Fibroblast of skin of abdomen (primary cell): ENCODE measurements at regions not wholly inside any gene's neighbourhood (a gene's known extent, or its start where the extent isn't known, plus 50 kb on each side); places are given as distances from the start of the nearest gene placed in this dataset.

Source experiments
- DNase-seq: peaks from one replicate; pipeline ENCODE4 v3.0.0-alpha.2; 2013

DNA sequence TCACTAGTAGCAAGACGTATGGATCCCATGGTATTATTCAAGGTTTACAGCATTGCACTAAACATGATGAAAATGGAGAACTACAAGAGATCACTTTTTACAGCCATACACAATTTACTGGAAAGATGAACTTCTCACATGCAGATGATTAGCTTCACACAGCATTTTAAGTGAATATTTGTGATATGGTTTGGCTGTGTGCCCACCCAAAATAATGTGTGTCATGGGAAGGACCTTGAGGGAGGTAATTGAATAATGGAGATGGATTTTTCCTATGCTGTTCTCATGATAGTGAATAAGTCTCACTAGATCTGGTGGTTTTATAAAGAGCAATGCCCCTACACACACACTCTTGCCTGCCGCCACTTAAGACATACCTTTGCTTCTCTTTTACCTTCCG, 662.0 kb upstream of the CCDC54 start:
- DNase-seq: peak; percentile 49

DNA sequence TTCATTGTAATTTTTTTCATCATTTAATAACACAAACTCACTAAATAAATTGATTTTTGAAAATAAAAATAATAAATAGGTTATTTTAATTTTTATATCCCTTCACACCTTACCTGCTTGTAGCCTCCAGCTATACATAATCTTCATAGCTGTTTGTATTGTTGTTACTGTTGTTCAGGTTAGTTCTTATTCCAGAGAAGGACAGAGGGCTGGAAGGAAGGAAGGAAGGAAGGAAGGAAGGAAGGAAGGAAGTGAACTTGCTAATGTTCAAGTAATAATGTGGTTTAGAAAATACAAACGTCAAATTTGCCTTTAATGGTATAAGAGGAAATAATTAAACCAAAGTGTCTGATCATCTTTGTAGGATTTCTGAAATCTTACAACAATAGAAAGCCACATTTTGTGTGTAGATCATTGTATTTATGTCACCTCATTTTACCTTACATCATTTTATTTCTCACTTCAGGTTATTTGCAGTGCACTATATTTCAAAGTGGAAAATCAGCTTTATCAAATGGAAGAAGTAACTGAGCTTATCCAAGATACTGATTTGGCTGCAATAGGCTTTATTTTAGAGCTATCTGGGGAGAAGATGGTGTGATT, 660.0 kb upstream of the CCDC54 start:
- DNase-seq: no peak

DNA sequence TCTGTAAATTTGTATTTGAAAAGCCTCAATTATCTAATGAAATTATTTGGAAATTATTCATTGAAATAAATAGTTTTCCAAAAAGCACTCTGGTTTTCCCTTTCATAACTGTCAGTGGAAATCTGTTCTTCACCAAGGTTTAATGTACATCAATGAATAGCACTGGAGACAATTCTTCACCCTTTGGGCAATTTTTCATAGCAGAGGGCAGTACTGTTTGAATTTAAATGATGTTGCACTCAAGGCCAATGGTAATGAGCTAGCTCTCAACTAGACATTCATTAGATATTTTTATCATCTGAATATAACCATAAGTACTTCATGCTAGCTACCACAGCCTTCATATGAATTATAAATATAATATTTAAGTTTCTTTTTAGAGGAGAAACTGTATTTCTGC, 658.2 kb upstream of the CCDC54 start:
- DNase-seq: no peak

DNA sequence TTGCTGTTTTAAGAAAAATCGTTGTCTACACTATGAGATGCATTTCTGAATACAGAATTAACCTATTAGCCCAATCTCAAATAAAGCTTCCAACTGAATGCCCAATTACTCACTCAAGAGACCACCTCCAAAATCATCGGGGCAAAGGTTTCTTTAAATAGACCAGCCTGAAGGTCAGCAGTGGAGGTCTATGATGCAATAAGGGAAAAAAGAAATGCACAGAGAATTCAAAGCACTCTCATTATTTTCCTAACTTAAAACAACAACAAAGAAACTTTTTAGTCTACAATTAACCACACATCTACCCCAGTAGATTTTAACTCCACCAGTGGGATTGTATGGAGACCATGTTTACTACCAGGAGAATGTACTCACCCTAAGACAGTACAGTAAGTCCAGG, 657.7 kb upstream of the CCDC54 start:
- DNase-seq: no peak

DNA sequence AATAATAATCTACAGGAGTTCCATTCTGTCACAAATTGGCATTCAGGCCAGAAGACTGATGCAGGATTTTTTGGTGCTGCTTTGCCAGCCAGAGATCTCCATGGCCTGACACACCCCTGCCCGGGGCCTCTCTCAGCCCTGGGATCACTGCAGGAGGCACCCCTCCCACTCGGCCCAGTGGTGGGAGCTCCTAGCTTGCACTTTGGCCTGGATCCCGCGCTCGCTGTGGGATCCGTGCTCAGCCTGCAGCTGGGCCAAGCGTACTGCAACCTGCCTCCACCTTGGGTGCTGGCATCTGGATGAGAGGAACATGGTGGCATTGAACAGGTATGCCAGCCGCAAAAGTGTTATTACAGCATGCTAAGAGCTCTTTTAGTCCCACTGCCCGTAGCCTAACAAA, 656.7 kb upstream of the CCDC54 start:
- DNase-seq: no peak

DNA sequence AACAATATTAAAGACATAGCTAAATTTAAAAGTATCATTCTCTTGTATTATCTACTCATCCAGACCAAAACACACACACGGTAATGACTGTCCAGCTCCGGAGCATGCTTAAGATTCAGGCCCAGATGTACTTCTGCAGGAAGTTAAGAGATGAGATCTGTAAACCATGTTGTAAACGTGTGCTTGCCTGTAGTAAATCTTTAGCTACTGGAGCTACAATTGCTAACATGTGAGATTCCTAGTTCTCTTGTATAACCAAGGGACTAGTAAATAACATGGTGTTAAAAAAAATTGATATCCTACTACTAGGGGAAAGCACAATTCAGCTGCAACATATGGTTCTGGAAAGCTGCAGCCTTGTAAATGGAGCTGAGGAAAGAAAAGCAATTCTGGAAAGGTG, 651.7 kb upstream of the CCDC54 start:
- DNase-seq: peak; percentile 28

DNA sequence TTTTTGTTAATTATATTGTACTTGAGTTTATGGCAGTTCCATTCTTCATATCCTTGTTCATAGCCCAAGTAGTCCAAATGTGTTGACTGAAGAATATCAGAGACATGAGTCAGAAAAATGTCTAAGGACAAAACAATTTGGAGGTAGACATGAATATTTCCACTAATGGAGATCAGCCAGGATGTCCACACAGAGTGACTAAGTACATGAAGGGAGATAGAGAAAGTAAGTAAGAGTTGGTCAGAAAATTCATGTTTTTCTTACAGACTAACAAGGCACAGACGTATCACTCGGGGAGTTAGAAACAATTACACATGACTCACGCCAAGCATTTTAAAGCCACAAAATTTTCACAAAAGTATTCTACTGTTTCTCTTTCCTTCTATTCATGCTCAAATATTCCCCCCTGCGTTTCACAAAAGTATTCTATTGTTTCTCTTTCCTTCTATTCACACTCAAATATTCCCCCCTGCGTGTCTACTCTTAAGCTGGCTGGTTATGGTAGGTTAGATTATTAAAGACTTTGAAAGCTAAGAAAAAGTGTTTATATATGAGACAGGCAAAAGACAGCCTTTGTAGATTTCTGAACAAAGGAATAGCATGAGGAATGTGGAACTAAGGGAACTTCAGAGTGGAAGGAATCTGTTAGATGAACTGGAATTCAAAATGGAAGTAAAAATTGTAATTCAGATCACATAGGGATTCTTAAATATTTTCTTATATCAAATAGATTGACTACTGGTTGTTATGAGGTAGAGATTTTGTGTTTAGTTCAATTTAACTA, 648.7 kb upstream of the CCDC54 start:
- peak; percentile 100 for DNase-seq

DNA sequence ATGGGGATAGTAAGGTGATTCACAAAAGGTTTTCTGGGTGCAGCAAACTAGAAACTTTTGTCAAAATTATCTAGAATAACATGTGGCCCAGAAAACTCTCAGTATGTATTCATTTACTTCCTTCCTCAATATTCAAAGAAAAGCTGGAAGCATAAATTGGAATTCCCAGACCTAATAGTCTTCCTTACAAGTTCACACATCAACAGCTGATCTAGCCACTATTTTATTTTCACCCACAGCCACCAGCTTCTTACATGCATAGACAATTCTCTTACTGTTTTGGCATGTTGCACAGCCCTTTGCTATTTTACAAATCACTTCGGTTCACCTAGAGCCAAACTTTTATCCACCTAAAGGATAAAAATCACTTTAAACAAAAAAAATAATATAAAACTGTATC, 647.8 kb upstream of the CCDC54 start:
- DNase-seq: no peak

DNA sequence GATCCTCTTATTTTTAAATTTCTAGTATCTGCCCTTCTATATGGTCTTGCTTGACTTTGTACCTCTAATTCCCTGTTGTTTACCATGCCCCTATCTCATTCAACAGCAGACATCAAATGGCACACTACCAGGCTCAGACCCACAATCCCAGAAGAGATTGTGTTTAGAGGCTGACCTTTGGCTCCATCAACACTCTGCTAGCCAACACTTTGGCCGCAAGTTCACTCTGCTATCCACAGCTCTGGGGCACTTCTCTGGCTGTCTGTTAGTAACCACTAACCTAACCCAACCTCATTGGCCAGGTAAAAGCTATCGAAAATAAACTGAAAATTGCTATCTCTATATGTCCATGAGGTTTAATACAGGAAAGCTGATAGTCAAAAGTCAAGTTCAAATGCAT, 646.0 kb upstream of the CCDC54 start:
- no peak for DNase-seq

DNA sequence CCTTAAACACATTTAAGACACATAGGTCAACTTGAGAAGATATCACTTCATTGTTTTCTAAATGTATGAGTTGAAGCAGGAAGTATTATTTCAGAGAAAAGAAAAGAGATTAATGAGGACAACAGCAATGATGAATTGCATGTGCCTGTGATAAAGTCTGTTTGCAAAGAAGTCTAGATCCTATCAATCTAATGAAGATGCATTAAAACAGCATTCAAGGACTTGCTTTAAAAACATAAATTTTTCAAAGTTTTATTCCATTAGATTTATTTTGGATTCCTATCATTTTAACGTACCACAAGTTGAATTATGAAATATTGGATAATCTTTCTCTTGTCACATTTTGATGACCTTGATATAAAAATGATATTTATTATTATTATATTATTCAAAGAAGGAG, 642.5 kb upstream of the CCDC54 start:
- DNase-seq: no peak

DNA sequence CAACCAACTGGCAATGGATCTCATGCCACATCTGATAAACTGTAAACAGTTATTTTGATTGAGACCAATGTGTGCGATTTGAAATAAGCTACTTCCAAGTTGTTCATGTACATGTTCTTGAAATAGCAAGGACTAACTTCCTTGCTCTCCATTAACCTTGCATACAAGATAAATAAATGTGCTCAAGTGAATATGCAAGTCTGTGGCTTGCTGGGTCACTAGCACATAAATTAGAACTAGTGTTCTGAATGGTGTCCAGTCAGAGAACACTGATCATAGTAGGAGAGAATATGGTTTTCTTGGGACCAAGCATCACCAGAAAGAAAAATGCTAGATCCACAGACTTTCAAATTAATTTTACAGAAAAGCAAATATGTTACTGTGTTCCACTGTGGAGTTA, 640.0 kb upstream of the CCDC54 start:
- no peak for DNase-seq

DNA sequence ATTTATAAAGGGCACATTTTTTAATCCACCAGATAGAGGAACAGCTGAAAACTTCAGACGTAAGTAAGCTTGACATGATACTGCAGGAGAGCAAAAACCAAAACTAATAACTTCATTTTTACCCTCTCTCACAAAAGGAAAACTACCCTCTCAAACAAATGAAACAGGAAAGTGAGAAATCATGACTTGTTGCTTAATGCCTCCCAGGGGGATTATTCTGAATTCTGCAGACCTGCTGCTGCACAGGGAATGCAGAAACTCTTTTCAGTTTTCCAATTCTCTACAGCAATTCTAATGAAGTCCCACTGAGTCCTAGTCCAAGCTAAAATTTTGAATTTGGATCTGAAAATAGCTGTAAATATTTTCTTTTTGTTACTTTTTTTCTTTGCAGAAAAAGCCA, 637.1 kb upstream of the CCDC54 start:
- peak; percentile 51 for DNase-seq

DNA sequence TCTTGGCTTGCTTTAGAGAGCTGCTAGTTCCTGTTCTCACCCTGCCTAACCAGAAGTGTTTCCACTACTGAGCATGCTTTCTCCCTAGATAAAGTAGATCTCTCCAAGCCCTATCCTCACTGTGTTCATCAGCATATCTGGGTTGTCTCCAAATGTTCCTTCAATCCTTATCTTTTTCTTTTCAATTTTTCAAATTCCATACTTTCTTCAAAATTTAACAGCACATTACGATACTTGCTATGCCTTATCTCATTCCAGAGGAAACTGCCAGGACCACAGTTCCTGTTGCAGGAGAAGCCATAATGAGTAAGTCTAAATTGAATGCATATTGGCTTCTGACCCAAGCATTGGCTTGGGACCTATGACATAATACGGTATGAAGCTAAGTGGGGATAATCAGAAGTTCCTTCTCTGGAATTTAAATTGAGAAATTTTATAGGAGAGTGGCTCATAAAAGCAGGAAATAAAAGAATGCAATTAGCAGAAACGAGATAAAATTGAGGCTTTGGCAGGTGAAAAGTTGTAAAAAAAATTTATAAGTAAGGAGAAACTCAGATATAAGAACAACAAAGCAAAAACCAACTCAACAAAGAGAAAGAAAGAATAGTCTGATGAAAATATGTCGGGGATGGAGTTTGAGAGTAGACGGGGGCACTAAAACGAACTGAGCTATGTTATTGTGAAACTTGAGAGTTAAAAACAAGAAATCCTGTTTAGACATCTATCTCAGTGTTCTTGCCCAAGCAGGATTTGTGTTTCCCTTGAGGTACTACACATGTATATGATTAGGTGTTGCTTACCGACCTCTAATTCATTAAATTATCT, 631.7 kb upstream of the CCDC54 start:
- peak; percentile 37 for DNase-seq

DNA sequence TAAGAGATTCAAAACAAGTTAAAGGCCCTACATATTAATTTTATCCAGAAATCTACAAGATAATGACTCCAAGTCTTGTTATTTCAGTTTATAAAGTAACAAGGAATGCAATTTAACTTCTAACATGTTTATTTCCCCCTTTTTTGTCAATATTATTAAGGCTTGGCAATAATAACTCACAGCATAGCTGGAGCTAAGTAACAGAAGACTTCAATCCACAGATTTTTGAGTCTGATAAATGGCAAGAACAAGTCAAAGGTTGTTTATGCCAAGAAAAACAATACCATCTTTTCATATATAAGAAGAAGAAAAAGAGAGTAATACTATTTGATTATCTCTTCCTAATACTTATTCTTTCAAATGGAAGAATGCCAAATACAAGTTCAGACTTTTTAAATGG, 631.0 kb upstream of the CCDC54 start:
- DNase-seq: no peak

DNA sequence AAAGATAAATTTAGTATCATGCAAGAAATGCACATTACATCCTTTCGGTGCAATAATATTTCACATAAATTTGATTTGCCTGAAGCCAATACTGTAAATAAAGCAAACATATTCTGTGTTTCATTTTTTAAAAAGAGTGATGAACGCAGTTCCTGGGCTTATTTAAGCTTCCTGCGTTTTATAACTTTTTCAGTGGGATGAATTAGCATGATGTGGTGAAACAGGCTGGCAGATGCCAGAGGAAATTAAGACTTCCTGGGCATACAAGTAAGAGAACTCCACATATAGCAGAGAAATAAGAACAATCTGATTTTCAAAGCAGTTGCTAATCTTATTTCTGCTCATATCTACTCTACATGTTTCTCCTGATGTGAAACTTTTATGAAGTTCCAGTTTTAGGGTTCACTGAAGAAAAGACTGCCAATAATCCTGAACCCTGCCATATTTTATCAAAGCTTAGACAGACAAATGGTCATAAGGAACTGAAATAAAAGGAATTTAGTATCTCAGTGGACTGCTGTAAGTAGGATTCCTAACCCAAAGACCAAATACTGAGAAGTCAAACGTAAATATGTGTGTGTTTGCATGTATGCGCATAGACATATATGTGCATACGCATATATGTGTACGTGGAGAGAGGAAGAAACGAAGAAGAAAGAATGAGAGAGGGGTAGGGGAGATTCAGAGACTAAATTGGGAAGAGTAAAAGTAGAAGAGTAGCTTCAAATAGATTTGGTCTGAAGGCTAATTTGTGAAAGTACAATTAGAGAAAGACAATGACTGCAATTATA, 628.6 kb upstream of the CCDC54 start:
- DNase-seq: no peak

DNA sequence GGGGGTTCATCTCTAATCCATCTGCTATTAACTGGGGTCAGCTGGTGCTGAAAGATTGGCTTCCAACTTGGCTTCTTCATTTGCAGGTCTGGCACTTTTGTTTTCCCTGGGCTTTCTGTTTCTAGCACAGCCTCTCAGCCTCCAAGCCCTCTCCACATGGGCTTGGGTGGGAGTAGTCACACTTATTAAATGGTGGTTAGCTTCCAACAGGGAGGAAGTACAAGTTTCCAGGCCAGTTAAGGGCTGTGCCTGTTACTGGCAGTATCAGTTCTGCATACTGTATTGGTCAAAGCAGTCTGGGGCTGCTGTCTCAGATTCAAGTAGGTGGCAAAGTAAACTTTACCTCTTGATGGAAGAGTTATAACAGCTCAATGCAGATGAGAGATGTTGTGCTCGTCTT, 627.1 kb upstream of the CCDC54 start:
- DNase-seq: no peak

DNA sequence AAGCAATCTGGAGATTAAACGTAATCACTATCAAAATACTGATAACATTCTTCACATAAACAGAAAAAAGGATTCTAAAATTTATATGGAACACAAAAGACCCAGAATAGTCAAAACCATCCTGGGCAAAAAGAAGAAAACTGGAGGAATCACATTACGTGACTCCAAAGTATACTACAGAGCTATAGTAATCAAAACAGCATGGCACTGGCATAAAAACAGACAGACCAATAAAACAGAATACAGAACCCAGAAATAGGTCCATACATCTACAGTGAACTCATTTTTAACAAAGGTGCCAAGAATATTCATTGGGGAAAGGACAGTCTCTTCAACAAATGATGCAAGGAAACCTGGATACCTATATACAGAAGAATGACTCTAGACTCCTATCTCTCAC, 621.9 kb upstream of the CCDC54 start:
- DNase-seq: no peak

DNA sequence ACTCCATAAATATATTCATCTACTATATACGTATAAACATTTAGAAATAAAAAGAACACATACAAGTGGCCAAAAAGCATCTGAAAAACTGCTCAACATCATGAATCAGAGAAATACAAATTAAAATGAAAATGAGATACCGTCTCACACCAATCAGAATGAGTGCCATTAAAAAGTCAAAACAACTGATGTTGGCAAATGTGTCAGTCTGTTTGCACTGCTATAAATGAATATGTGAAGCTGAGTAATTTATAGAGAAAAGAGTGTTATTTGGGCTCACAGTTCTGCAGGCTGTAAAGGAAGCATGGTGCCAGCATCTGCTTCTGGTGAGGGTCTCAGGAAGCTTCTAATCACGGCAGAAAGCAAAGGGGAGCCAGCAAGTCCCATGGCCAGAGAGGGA, 620.3 kb upstream of the CCDC54 start:
- no peak for DNase-seq

DNA sequence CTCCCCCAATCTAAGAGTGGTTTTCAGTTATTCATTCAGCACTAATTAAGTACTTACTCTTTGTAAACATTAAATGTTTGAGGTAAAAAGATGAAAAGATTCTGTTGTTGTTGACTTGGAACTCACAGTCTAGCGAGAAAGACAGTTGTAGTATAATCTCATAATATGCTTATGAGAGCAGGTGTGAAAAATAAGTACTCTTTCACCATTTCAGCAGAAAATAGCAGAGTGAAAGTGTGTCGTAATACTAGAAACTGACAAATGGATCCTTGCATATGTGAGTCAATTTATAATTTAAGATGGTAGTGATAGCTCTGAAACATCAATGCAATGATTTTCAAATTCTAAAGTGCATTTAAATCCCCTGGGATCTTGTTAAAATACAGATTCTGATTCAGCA, 618.8 kb upstream of the CCDC54 start:
- peak; percentile 26 for DNase-seq

DNA sequence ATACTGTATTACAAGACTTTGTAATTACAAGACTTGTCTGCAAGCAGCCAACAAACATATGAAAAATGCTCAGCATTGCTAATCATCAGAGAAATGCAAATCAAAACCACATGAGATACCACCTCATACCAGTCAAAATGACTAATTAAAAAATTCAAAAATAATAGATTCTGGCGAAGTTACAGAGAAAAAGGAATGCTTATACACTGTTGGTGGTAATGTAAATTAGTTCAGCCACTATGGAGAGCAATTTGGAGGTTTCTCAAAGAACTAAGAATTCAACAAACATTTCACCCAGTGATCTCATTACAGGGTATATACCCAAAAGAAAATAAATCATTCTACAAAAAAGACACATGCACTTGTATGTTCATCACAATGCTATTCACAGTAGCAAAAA, 617.5 kb upstream of the CCDC54 start:
- peak; percentile 90 for DNase-seq

DNA sequence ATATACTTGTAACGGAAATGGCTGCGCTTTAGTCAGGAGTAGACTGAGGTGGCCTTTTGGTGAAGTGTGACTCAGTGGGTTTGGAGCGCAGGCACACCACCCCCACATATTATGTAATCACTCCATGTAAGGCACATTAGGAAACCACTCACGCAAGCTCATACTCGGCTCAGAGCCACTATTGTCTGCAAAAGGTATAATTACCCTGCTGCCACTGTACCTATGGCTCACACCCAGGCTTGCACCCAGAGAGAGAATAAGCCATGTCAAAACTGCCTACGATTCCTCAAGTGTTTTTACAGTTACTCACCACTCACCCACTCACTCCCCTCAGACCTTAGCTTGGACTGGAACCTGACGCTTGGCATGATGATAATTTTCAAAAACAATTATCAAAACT, 611.9 kb upstream of the CCDC54 start:
- DNase-seq: peak; percentile 35

DNA sequence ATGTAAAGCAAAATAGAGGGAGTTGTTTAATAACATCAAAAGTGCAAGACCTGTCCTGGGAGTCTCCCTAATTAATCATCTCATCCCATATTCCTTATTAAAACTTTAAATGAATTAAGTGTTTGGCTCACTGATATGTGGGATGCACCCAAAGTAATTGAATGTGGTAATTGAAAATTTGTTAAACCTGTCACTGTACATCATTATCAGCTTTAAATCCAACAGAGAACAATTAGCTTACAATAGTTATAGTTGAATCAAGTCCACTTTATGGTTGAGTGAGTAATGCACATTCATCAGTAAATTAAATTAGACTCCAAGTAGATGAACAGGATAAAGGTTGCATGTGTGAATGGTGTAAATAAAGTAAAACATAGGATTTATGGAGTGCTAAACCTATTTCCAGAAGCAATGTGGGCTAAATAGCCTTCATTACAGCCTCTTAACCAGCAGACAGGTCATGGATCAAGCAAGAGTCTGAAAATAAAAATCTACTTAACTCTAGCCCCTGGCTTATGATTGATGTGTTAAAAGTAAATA, 608.2 kb upstream of the CCDC54 start:
- peak; percentile 34 for DNase-seq

DNA sequence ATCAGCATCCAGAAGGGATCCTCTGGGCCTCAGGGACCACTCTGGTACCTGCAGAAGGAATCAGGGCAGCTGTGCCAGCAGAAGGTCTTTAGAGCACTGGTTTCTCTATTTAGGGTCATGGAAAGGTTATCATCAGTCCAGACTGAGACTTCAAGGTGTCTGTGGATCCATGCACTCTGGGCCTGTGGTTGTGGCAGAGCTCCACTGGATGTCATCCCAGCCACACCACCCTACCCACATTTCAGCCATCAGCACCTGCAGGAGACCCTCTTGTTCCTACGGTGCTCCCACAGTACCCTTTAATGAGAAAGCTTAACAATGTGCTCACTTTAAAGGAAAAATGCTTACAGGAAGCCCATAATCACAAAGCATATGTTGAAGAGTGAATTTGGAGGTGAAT, 603.4 kb upstream of the CCDC54 start:
- DNase-seq: no peak
